Activated CD4-positive, alpha-beta T cell treated with anti-CD3 and anti-CD28 coated beads for 36 hours (primary cell): ENCODE measurements at regions not wholly inside any gene's neighbourhood (a gene's known extent, or its start where the extent isn't known, plus 50 kb on each side); places are given as distances from the start of the nearest gene placed in this dataset.

Experiments
- ATAC-seq: fragments of 200-7000 bp; cut with Tn5 transposase; one replicate; pipeline ENCODE4 v1.10.0; 2021; ENCODE audit warnings: mild to moderate bottlenecking, moderate library complexity
- CTCF ChIA-PET: fragments of 350-600 bp; sonication (Branson Sonifier 250); formaldehyde crosslinking; loops from one replicate; lab custom pipeline; 2021; ENCODE audit warnings: antibody characterized with exemption; lab: Charles Lee
- POLR2A ChIA-PET: fragments of 350-600 bp; sonication (Branson Sonifier 250); formaldehyde crosslinking; loops from one replicate; lab custom pipeline; 2021; ENCODE audit warnings: antibody characterized with exemption, inconsistent platforms; lab: Charles Lee
- DNase-seq: peaks from one replicate; pipeline ENCODE4 v3.0.0-alpha.2; 2020
- H3K27ac Mint-ChIP-seq: one replicate; pipeline ENCODE4 v1.8.0; 2021; ENCODE audit warnings: mixed read lengths
- H3K27me3 Mint-ChIP-seq: one replicate; pipeline ENCODE4 v1.8.0; 2021; ENCODE audit warnings: mixed read lengths
- H3K36me3 Mint-ChIP-seq: one replicate; pipeline ENCODE4 v1.8.0; 2021; ENCODE audit warnings: low read depth, mixed read lengths
- H3K4me1 Mint-ChIP-seq: one replicate; pipeline ENCODE4 v1.8.0; 2021; ENCODE audit warnings: mixed read lengths
- H3K4me3 Mint-ChIP-seq: one replicate; pipeline ENCODE4 v1.8.0; 2021; ENCODE audit warnings: mild to moderate bottlenecking, moderate library complexity, mixed read lengths
- H3K9me3 Mint-ChIP-seq: one replicate; pipeline ENCODE4 v1.8.0; 2021; ENCODE audit warnings: low read depth, mixed read lengths
- intact Hi-C, 2 experiments: fragments of 100-400 bp; cut with DNase I in 1 of 2; cut with micrococcal nuclease in 1 of 2; formaldehyde crosslinking; loops; one replicate each; pipeline versions ENCODE4 v1.14.2 to v1.15.1; 2022 to 2024; cut with DNase I, micrococcal nuclease

DNA sequence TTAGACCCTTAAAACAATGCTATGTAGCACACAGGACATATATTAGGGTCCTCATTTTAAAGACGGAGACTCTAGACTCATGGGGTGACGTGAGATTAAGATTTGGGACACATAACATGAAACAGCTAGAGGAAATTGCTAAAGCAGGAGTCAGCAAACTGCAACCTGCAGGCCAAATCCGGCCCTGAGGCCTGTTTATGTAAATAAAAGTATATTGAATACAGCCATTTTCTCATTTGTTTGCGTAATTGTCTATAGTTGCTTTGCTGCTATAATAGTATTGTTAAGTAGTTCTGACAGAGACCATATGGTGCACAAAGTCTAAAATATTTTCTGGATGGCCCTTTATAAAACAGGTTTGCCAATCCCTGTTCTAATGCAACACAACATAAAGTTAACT, 115.5 kb downstream of the TMCO5A start:
- intact Hi-C loops: no loop called here
- no peak for DNase-seq
- Mint-ChIP-seq H3K4me1 (no peaks in the 10 kb centered on the region), H3K27ac (no peak overlapping the region), H3K4me3 (no peak overlapping the region), H3K27me3 (peaks cover 10% of the 10 kb centered on the region), H3K9me3 (no peaks in the 10 kb centered on the region), H3K36me3 (no peaks in the 10 kb centered on the region)
- ChIA-PET CTCF (no interaction called here), POLR2A (no interaction called here)
- ATAC-seq: no peak

DNA sequence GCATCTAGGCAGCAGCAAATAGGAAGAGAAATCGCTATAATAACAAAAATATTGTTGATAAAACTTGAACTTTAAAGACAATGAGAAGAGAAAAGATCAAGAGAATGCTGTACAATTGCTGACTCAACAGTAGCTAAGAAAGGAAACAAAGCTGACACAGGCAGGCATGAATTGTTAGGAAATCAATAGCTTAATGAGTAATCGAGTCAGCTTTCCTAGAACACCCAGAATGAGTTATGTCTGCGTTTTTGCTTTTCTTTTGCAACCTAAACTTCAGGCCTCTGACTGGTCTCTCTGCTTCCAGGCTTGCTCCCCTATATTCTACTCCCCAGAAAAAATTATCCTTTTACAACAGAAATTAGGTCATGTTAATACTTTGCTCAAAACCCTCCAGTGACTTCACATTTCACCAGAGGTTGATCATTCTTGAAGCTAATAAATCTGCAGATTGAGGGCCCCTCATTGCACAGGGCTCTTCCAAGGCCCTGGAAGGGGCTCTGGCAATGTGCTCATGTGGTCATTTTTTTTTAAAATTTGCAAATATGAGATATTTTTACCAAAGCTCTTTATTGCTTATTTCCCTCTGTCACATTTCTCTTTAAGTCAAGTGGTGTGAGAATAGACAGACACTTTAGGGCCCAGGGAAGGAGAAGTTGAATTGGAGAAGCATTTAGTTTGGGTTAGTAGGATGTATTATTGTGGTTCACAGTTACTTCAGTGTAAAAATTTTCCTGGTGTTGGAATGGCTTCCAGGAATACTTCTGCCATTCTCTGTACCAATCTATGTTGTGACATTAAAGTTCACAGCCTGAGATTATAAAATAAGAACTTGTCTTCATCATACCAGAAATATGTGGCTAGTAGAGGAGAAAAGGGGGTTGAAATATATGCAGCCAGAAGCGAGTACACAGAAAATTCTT, 116.3 kb downstream of the TMCO5A start:
- ChIA-PET CTCF (no interaction called here), POLR2A (interaction anchor here (0.6 kb wide), 1 partner anchor 213 kb away, joined by 3 read pairs; no protein-coding TSS in a partner anchor)

DNA sequence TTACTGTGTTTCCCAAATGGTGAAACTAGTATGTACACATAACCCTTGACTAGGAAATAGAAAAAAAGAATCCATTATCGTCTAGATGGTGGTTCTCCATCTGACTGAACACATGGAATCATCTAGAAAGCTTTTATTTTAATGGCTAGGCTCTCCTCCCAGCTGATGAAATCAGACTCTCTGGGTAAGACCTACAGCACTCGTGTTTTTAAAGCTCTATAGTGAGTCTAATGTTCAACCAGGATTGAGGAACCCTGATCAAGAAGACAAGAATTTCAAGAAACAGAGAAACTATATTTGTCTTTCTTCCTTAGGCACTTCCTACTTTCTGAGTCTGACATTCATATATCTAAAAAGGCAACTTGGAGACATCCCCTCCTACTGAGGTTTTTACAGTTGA, 118.8 kb downstream of the TMCO5A start:
- ATAC-seq (no peak), DNase-seq (no peak)
- peaks cover 2% of the 10 kb centered on the region for H3K4me1 Mint-ChIP-seq
- ChIA-PET CTCF (interaction anchor here (0.7 kb wide), 1 partner anchor 365 kb away, joined by 3 read pairs; no protein-coding TSS in a partner anchor), POLR2A (no interaction called here)
- intact Hi-C loops: no loop called here
- H3K27ac Mint-ChIP-seq: no peak overlapping the region
- no peaks in the 10 kb centered on the region for H3K9me3 Mint-ChIP-seq
- no peak overlapping the region for H3K4me3 Mint-ChIP-seq
- no peaks in the 10 kb centered on the region for H3K36me3 Mint-ChIP-seq
- H3K27me3 Mint-ChIP-seq: peaks cover 8% of the 10 kb centered on the region

More for the DNA sequence above, 116.3 kb downstream of the TMCO5A start:
- Mint-ChIP-seq H3K4me3 (no peak overlapping the region), H3K4me1 (no peaks in the 10 kb centered on the region), H3K36me3 (no peaks in the 10 kb centered on the region), H3K27me3 (peaks cover 10% of the 10 kb centered on the region), H3K9me3 (no peaks in the 10 kb centered on the region), H3K27ac (no peak overlapping the region)
- DNase-seq (no peak), ATAC-seq (peak; percentile 44)
- intact Hi-C loops: no loop called here

DNA sequence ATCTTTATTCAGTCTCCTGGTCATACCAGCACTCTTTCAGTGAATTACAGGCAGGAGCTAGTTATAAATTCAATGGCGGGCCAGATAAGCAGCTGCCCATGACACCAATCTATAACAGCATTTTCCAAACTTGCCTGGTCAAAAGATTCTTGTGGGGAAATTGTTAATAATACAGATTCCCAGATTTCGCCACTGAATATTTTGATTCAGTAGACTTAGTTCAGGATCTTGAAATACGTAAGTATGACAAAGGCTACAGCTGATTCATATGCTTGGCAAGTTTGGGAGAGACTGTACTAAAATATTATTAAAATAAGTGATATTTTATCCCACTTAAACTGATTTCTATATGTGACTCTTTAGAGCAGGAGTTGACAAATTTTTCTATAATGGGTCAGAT, 119.3 kb downstream of the TMCO5A start:
- peaks cover 5% of the 10 kb centered on the region for H3K4me1 Mint-ChIP-seq
- H3K9me3 Mint-ChIP-seq: no peaks in the 10 kb centered on the region
- H3K36me3 Mint-ChIP-seq: no peaks in the 10 kb centered on the region
- no peak overlapping the region for H3K4me3 Mint-ChIP-seq
- ChIA-PET CTCF (no interaction called here), POLR2A (no interaction called here)
- intact Hi-C loops: no loop called here
- peaks cover 9% of the 10 kb centered on the region for H3K27me3 Mint-ChIP-seq
- ATAC-seq: no peak
- no peak for DNase-seq
- no peak overlapping the region for H3K27ac Mint-ChIP-seq

DNA sequence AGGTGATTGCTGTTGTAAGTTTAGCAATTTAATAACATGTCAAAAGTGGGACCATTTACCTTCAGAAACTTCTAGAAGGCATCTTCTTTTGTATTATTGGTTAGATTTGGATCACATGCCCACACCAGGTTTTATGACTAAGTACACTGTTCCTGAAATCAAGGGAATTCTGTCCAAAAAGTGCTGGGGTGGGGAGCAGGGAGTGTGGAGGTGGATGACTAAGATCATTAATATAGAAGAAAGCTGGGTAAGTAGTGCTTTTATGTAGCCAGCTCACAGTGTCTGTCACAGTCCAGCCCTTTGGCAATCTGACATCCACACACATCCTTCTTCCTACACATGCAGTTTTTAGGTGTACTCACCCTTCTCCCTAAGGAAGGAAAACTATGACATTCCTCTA, 120.0 kb downstream of the TMCO5A start:
- Mint-ChIP-seq H3K4me3 (no peak overlapping the region), H3K4me1 (peaks cover 9% of the 10 kb centered on the region), H3K36me3 (no peaks in the 10 kb centered on the region), H3K27ac (no peak overlapping the region), H3K27me3 (peaks cover 13% of the 10 kb centered on the region), H3K9me3 (no peaks in the 10 kb centered on the region)
- ChIA-PET POLR2A (no interaction called here), CTCF (no interaction called here)
- ATAC-seq (no peak), DNase-seq (no peak)
- intact Hi-C loops: no loop called here

DNA sequence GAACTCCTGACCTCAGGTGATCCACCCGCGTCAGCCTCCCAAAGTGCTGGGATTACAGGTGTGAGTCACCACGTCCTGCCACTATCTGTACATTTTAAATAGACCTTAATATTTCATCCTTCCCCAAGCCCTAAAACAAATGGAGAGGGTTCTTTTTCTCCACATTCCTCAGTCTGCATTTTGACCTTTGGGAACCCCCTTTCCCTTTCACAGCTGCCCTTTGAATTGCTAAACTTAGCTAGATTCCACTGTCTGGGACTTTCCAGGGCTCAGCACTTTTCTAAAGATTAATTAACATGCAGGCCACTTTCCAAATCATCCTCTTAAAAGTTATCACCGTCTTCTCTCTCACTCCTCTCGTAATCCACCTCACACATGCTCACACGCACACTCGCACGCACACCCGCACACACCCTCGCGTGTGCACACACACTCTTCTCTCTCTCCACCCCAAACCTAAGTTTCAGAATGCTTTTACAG, 124.2 kb downstream of the TMCO5A start:
- Mint-ChIP-seq H3K4me1 (peaks cover 13% of the 10 kb centered on the region), H3K36me3 (no peaks in the 10 kb centered on the region), H3K27ac (no peak overlapping the region), H3K27me3 (peaks cover 23% of the 10 kb centered on the region), H3K4me3 (no peak overlapping the region), H3K9me3 (no peaks in the 10 kb centered on the region)
- POLR2A ChIA-PET: no interaction called here
- no peak for DNase-seq
- CTCF ChIA-PET: interaction anchor here (1.2 to 1.9 kb wide), 2 partner anchors 25 to 50 kb away, joined by 3 to 4 read pairs; no protein-coding TSS in a partner anchor
- intact Hi-C loops: no loop called here
- ATAC-seq: peak; percentile 26

DNA sequence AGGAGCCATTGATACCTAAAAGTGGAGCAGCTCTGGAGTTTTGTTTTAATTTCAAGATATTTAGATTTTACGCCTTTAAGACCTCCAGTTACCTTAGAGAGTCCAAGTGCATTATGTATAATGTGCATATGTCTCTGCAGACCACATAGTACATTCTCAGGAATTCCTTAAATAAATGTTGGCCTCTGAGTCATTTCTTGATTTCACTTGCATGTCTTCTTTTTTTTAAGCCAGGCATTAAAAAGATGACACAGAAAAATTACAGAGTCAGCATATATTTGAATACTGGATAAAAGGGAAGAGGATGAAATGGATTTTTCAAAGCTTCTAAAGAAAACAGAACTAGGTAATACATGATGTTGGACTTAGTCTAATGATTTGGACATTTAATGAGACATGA, 125.2 kb downstream of the TMCO5A start:
- ChIA-PET POLR2A (interaction anchor here (0.6 kb wide), 1 partner anchor 29 kb away, joined by 7 read pairs; no protein-coding TSS in a partner anchor), CTCF (interaction anchor here (1.1 to 1.9 kb wide), 2 partner anchors 24 to 65 kb away, joined by 4 read pairs; no protein-coding TSS in a partner anchor)
- intact Hi-C loops: loop anchor here in 1 of 2 experiments (10.0 kb wide), 1 partner anchor 625 kb away; no protein-coding TSS in a partner anchor
- ATAC-seq (no peak), DNase-seq (no peak)
- Mint-ChIP-seq H3K9me3 (no peaks in the 10 kb centered on the region), H3K4me3 (no peak overlapping the region), H3K4me1 (peaks cover 13% of the 10 kb centered on the region), H3K27me3 (peaks cover 23% of the 10 kb centered on the region), H3K36me3 (no peaks in the 10 kb centered on the region), H3K27ac (no peak overlapping the region)

DNA sequence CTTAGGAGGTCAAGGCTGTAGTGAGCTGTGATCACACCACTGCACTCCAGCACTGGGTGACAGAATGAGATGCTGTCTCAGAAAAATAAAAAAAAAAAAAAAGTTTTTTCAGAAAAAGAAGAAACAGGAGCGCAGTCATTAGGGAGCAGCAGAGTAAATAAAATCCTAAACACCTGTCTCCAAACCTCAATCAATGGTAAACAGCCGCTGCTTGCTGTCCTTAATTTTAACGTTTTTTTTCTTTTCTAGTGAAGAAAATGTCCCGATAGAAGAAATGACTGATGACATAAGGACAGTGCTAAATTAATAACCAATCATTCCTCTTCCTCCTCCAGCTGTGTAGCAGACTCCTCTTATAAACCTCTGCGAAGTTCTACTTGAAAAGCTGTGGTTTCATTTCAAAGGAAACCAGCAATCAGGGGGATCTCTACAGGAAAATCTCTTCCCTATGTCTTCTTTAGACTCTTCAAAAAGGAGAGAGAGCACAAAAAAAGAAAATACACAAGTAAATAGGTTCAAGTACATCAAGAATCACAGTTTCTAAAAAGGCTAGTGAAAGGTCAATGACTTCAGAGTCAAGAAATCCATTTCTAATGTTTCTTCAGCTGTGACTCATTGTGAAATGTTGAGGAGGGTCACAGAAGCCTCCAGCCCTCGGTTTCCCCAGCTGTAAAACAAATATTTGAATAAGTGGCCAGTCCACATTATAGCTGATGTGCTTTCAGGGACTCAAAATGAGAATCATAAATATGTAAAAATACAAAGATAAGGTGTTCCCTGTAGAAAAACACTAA, 127.6 kb downstream of the TMCO5A start:
- no peak overlapping the region for H3K4me3 Mint-ChIP-seq

DNA sequence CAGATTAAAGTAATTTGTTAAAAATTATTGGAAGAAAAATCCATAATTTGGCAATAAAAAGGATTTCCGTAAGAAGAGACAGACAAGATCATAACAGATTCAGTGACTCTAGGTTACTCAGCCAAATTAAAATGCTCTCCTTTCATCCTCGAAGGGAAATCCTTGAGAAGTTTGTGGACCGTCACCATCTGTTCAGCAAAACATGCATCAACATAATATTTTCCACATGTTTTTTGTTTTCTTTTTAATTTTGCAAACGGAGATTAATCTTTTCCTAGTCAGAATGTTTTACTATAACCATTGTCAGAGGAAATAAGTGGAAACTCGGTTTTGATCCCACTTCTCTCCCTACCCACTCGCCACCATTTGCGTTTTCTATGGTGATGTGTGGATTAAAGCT, 128.3 kb downstream of the TMCO5A start:
- Mint-ChIP-seq H3K9me3 (no peaks in the 10 kb centered on the region), H3K27me3 (peaks cover 23% of the 10 kb centered on the region), H3K36me3 (no peaks in the 10 kb centered on the region), H3K27ac (no peak overlapping the region), H3K4me3 (no peak overlapping the region), H3K4me1 (peaks cover 13% of the 10 kb centered on the region)
- DNase-seq (no peak), ATAC-seq (no peak)
- intact Hi-C loops: loop anchor here in 1 of 2 experiments (10.0 kb wide), 1 partner anchor 622 kb away; no protein-coding TSS in a partner anchor
- CTCF ChIA-PET: no interaction called here
- POLR2A ChIA-PET: no interaction called here

More for the DNA sequence above, 127.6 kb downstream of the TMCO5A start:
- Mint-ChIP-seq H3K9me3 (no peaks in the 10 kb centered on the region), H3K36me3 (no peaks in the 10 kb centered on the region), H3K27ac (no peak overlapping the region), H3K27me3 (peaks cover 23% of the 10 kb centered on the region), H3K4me1 (peaks cover 13% of the 10 kb centered on the region)
- DNase-seq (no peak), ATAC-seq (no peak)
- intact Hi-C loops: loop anchor here in 1 of 2 experiments (10.0 kb wide), 1 partner anchor 623 kb away; no protein-coding TSS in a partner anchor
- ChIA-PET POLR2A (no interaction called here), CTCF (no interaction called here)

DNA sequence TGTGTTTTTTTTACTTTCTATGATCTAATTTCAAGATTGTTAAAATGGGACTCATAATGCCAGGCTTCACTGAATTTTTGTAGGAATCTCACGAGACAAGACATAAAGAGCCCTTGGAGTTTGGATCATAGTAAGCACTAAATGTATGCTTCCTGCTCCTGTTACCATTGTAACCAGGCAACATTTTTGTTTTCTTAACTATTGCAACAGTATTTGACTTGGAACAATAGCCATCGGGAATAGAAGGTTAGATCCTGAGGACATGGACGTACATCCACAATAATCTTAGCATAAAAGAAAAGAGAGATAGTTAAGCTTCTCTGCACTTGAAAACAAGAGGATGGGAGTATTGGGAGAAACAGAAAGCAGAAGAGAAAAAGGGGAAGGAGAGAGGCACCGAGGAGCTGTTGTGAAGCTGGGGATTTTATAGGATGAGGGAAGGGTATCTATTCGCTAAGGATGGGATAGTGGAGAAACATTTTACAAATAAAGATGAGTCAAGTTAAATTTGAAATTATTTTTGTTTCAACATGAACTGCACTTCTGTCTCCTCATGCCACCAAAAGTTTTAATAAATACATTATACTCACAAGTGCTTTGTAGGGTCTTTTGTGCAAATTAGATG, 131.4 kb downstream of the TMCO5A start:
- peaks cover 23% of the 10 kb centered on the region for H3K4me1 Mint-ChIP-seq
- DNase-seq (no peak), ATAC-seq (no peak)
- H3K36me3 Mint-ChIP-seq: no peaks in the 10 kb centered on the region
- peaks cover 36% of the 10 kb centered on the region for H3K27me3 Mint-ChIP-seq
- H3K4me3 Mint-ChIP-seq: no peak overlapping the region
- ChIA-PET CTCF (no interaction called here), POLR2A (no interaction called here)
- H3K9me3 Mint-ChIP-seq: no peaks in the 10 kb centered on the region
- intact Hi-C loops: loop anchor here in 1 of 2 experiments (10.0 kb wide), 1 partner anchor 619 kb away; no protein-coding TSS in a partner anchor
- H3K27ac Mint-ChIP-seq: no peak overlapping the region

DNA sequence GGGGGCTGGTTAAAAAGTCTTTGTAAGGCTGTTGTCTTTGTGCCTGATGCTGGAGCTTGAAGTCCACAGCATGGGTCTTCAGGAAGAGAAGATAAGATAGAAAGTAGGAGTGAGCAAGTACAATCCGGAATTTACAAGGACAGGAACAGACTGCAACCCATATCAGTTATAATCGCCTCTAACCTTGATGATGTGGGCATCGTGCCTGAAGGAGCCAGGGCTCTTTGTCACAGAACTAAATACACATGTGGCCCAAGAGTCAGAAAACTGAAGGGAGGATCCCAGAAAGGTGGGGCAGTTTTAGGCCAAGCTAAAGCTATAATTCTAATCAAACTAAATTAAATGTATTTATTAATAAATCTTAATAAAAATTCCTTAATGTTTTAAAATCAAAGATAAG, 132.2 kb downstream of the TMCO5A start:
- Mint-ChIP-seq H3K4me3 (no peak overlapping the region), H3K9me3 (no peaks in the 10 kb centered on the region), H3K27me3 (peaks cover 38% of the 10 kb centered on the region), H3K27ac (no peak overlapping the region), H3K36me3 (no peaks in the 10 kb centered on the region), H3K4me1 (peaks cover 31% of the 10 kb centered on the region)
- no peak for DNase-seq
- ChIA-PET POLR2A (no interaction called here), CTCF (no interaction called here)
- intact Hi-C loops: loop anchor here in 1 of 2 experiments (10.0 kb wide), 1 partner anchor 618 kb away; no protein-coding TSS in a partner anchor
- no peak for ATAC-seq
